WERI-Rb-1 (cell line): ENCODE measurements at regions not wholly inside any gene's neighbourhood (a gene's known extent, or its start where the extent isn't known, plus 50 kb on each side); places are given as distances from the start of the nearest gene placed in this dataset.

Experiments
- DNase-seq: peaks from one replicate; pipeline ENCODE4 v3.0.0-alpha.2; 2020
- H3K27ac ChIP-seq: fragments of 250-450 bp; sonication (Bioruptor Pico); 2 replicates; pipeline ENCODE4 v1.5.1; 2020; ENCODE audit warnings: mild to moderate bottlenecking, moderate library complexity
- H3K27me3 ChIP-seq: fragments of 250-450 bp; sonication (Bioruptor Pico); 2 replicates; pipeline ENCODE4 v1.5.1; 2021; ENCODE audit warnings: mild to moderate bottlenecking, low read depth, moderate library complexity; ENCODE audit not compliant: insufficient read depth, severe bottlenecking
- H3K36me3 ChIP-seq: fragments of 250-450 bp; sonication (Bioruptor Pico); 2 replicates; pipeline ENCODE4 v1.5.1; 2020; ENCODE audit warnings: mild to moderate bottlenecking, moderate library complexity
- H3K4me3 ChIP-seq: 2 replicates; pipeline ENCODE4 v1.5.1; 2011; ENCODE audit warnings: low read depth, mild to moderate bottlenecking, control low read depth, low read length
- H3K9me3 ChIP-seq: fragments of 250-450 bp; sonication (Bioruptor Pico); 2 replicates; pipeline ENCODE4 v1.5.1; 2021; ENCODE audit warnings: mild to moderate bottlenecking, moderate library complexity; ENCODE audit not compliant: severe bottlenecking
- CTCF ChIP-seq: IDR thresholded peaks from 2 replicates; pipeline ENCODE4 v1.5.1; 2011; ENCODE audit warnings: low read depth, mild to moderate bottlenecking, control low read depth, inconsistent platforms, low read length

- no peak for TF ChIP-seq CTCF
- Histone ChIP-seq H3K27me3 (no peaks in the 10 kb centered on the region), H3K4me3 (no peak overlapping the region), H3K27ac (no peak overlapping the region), H3K9me3 (no peaks in the 10 kb centered on the region), H3K36me3 (no peaks in the 10 kb centered on the region)
- DNase-seq: no peak
Measured at GRCh38 chr18:26654616-26655524, 106.5 kb upstream of the KCTD1 start.

DNA sequence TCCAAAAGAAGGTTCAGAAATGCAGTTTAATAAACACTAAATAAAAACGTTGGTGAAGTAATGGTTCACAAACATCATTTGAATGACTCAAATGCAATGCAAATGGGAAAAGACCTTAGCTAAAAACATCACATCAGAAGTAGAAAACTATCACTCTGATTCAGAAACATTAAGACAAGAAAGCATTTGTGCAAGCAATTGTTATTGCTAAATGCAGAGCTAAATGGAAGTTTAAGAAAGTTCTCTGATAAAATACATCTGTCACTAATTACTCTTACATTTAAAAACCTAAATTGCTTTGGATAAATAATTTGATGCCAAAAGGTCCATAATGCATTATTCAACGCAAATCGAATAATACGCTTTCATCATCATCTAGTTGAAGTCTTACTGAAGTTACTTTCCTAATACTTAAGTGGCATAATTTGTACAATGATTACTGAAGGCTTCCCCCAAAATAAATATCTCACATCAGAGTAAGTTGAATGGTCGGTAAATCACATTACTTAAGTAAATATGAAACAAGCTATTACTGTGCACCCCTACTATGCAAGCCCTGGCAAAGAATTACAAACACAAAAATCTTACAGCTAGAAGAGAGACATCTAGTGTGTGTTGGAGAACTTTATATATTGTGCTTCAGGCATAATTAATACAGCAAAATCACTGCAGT is 105.7 kb upstream of the KCTD1 start:
- Histone ChIP-seq H3K4me3 (no peak overlapping the region), H3K36me3 (no peaks in the 10 kb centered on the region), H3K9me3 (no peaks in the 10 kb centered on the region), H3K27ac (no peak overlapping the region), H3K27me3 (no peaks in the 10 kb centered on the region)
- no peak for DNase-seq
- TF ChIP-seq CTCF: no peak

GRCh38 chr18:26652501-26652900 is 104.1 kb upstream of the KCTD1 start:
- no peak for TF ChIP-seq CTCF
- H3K9me3 ChIP-seq: no peaks in the 10 kb centered on the region
- H3K4me3 ChIP-seq: no peak overlapping the region
- DNase-seq: no peak
- no peaks in the 10 kb centered on the region for H3K27me3 ChIP-seq
- no peak overlapping the region for H3K27ac ChIP-seq
- no peaks in the 10 kb centered on the region for H3K36me3 ChIP-seq

DNA sequence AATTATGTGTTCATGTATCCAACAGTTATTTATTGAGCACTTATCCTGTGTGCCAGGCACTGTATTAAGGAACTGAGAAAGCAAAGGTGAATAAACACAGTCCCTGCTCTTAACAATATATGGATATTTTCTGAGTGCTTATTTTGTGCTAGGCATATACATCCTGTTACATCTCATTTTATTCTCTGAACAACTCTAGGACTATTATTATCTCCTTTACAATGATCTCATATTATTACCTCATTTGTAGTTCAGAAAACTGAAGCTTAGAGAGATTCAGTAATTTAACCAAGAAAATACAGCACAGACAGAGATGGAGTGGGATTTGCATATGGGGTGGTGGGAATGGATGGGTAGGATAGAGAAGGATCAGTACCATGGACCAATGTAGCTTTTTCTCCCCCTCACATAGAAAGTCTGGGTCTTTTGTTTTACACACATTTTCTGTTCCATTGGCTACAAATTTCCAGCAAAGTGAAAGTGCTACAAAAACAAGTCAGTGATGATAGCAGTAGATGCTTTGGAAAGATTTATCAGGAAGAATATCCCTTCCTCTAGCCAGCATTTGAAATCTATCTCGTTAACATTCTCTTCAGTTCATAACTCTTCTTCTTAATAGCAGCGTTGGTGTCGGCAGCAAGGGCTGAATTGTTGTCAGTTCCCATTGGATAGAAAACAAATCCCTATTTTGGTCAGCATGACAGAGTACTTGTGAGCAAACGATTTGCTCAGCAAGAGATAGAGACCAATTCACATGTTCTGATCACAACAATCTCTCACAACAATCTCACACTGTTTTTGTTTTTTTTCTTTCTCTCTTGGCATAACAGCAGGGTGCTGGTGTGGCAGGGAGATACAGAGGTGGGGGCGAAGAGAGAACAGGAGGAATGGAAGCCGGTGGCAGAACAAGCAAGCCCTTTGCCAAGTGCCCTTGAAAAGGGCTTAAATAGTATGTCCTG is 102.2 kb upstream of the KCTD1 start:
- Histone ChIP-seq H3K4me3 (no peak overlapping the region), H3K9me3 (no peaks in the 10 kb centered on the region), H3K27me3 (no peaks in the 10 kb centered on the region), H3K36me3 (no peaks in the 10 kb centered on the region), H3K27ac (no peak overlapping the region)
- DNase-seq: no peak
- TF ChIP-seq CTCF: no peak

- peak overlapping the region; percentile 30; the same call in 1 of the 2 replicates for H3K27ac ChIP-seq
- no peak for DNase-seq
- no peaks in the 10 kb centered on the region for H3K27me3 ChIP-seq
- no peak for TF ChIP-seq CTCF
- no peaks in the 10 kb centered on the region for H3K36me3 ChIP-seq
- H3K9me3 ChIP-seq: no peaks in the 10 kb centered on the region
- H3K4me3 ChIP-seq: no peak overlapping the region
Measured at GRCh38 chr18:26649193-26649543, 100.8 kb upstream of the KCTD1 start.
